ENCODE measurements at regions not wholly inside any gene's neighbourhood (a gene's known extent, or its start where the extent isn't known, plus 50 kb on each side); places are given as distances from the start of the nearest gene placed in this dataset.

- no TSS peak for BruUV-seq (replicated peaks)
- no peaks in the 10 kb centered on the region for H3K9me2 ChIP-seq (ENCODE audit: insufficient read depth)
- H2AFZ ChIP-seq (ENCODE audit: low read depth, low read length, poor library complexity, severe bottlenecking): no peak overlapping the region
- no peak overlapping the region for H3K4me2 ChIP-seq (ENCODE audit: low read length)
- H3K4me1 ChIP-seq (ENCODE audit: control insufficient read depth in 1 of 2, insufficient read depth in 2 of 2, low read length in 2 of 2): no peaks in the 10 kb centered on the region
- no peaks in the 10 kb centered on the region for H3K36me3 ChIP-seq (ENCODE audit: control insufficient read depth in 1 of 2, insufficient read depth in 2 of 2, low read length in 2 of 2)
- H3K27me3 ChIP-seq (ENCODE audit: insufficient read depth, low read length): no peaks in the 10 kb centered on the region
- ChIA-PET CTCF (no interaction called here), RAD21 (ENCODE audit: low non-redundant PET in 1 of 2, low total read pairs in 2 of 2, uncharacterized antibody in 2 of 2, unreplicated experiment in 2 of 2) (no interaction called here), POLR2A (no interaction called here)
- no peaks in the 10 kb centered on the region for H3K79me2 ChIP-seq (ENCODE audit: insufficient read depth, low read length)
- no peaks in the 10 kb centered on the region for H4K20me1 ChIP-seq (ENCODE audit: insufficient read depth)
- H3K27ac ChIP-seq (ENCODE audit: low read depth, low read length): no peak overlapping the region
- intact Hi-C loops (cut with micrococcal nuclease): no loop called here
- TF ChIP-seq MAX (IDR thresholded peaks at IDR 0.05): no peak
- TF ChIP-seq JUND (IDR thresholded peaks at IDR 0.05): no peak
- TF ChIP-seq ELF1 (IDR thresholded peaks at IDR 0.05; ENCODE audit: borderline replicate concordance, low read depth): no peak
- TF ChIP-seq, protein P1, sequence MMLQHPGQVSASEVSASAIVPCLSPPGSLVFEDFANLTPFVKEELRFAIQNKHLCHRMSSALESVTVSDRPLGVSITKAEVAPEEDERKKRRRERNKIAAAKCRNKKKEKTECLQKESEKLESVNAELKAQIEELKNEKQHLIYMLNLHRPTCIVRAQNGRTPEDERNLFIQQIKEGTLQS (IDR thresholded peaks at IDR 0.05): no peak
- TF ChIP-seq SRF (IDR thresholded peaks at IDR 0.05; ENCODE audit: low read depth): no peak
- no peak for TF ChIP-seq ZNF274 (IDR thresholded peaks at IDR 0.05; ENCODE audit: low read depth, low read length)
- no peak for TF ChIP-seq POLR2AphosphoS5 (IDR thresholded peaks at IDR 0.05; ENCODE audit: low read depth, low read length)
- TF ChIP-seq REST (IDR thresholded peaks at IDR 0.05; ENCODE audit: low read depth): no peak
- no peak for TF ChIP-seq TCF7L2 (IDR thresholded peaks at IDR 0.05; ENCODE audit: borderline replicate concordance, extremely low read depth, insufficient read depth, insufficient read length)
- TF ChIP-seq CBX3 (IDR thresholded peaks at IDR 0.05; ENCODE audit: low read depth): no peak
- H3K9me3 ChIP-seq (ENCODE audit: control insufficient read depth in 1 of 2, insufficient read depth in 1 of 2, low read depth in 1 of 2, low read length in 2 of 2): no peaks in the 10 kb centered on the region
- no peak overlapping the region for H3K4me3 ChIP-seq (replicated peaks in 1 of 2; ENCODE audit: low read depth in 1 of 2, low read length in 2 of 2)
- no peak overlapping the region for H3K9ac ChIP-seq (ENCODE audit: low read length)
- ATAC-seq: no peak
- DNase-seq (ENCODE audit: low read depth, low spot score): no peak
Observed at GRCh38 chr15:98266295-98266694, 305.8 kb downstream of the ARRDC4 start.
